OCI-LY3 (cell line): ENCODE measurements at regions not wholly inside any gene's neighbourhood (a gene's known extent, or its start where the extent isn't known, plus 50 kb on each side); places are given as distances from the start of the nearest gene placed in this dataset.

ENCODE experiments used
- H2AFZ ChIP-seq: fragments of 200-600, 300-600 bp; shearing (Covaris generic); 2 replicates; pipeline ENCODE4 v1.6.0; 2014; ENCODE audit warnings: antibody characterized with exemption, low read depth, low read length
- H3K27ac ChIP-seq: fragments of 200-600, 300-600 bp; sonication (generic); 2 replicates; pipeline ENCODE4 v1.5.1; 2014; ENCODE audit warnings: mild to moderate bottlenecking, low read length, moderate library complexity, mixed read lengths
- H3K27me3 ChIP-seq: fragments of 200-600, 300-600 bp; sonication (generic); 2 replicates; pipeline ENCODE4 v1.6.1; 2014; ENCODE audit warnings: low read depth, low read length, mixed read lengths
- H3K36me3 ChIP-seq: fragments of 200-600, 300-600 bp; sonication (generic); replicated peaks from 2 replicates; pipeline ENCODE3; 2014; ENCODE audit warnings: low read depth, low read length, mixed read lengths
- H3K4me1 ChIP-seq: fragments of 300-600, 200-600 bp; sonication (generic); 2 replicates; pipeline ENCODE4 v1.6.1; 2014; ENCODE audit warnings: low read length, mixed read lengths
- H3K4me2 ChIP-seq: fragments of 200-600, 300-600 bp; sonication (generic); 2 replicates; pipeline ENCODE4 v1.6.1; 2014; ENCODE audit warnings: low read length, mixed read lengths
- H3K4me3 ChIP-seq: fragments of 300-600, 200-600 bp; sonication (generic); 2 replicates; pipeline ENCODE4 v1.5.1; 2014; ENCODE audit warnings: antibody characterized with exemption, mild to moderate bottlenecking, low read length, moderate library complexity
- H3K79me2 ChIP-seq: fragments of 300-600, 200-600 bp; shearing (Covaris generic); 2 replicates; pipeline ENCODE4 v1.6.1; 2014; ENCODE audit warnings: mild to moderate bottlenecking, low read length, mixed read lengths
- H3K9ac ChIP-seq: fragments of 300-600, 200-600 bp; shearing (Covaris generic); 2 replicates; pipeline ENCODE4 v1.6.0; 2014; ENCODE audit warnings: mild to moderate bottlenecking, low read length, moderate library complexity
- H3K9me3 ChIP-seq: fragments of 200-600, 300-600 bp; shearing (Covaris generic); 2 replicates; pipeline ENCODE4 v1.6.1; 2014; ENCODE audit warnings: low read length, mixed read lengths; ENCODE audit not compliant: insufficient read depth
- H4K20me1 ChIP-seq: fragments of 200-600, 300-600 bp; sonication (generic); 2 replicates; pipeline ENCODE4 v1.6.1; 2016; ENCODE audit warnings: low read length, mixed read lengths; ENCODE audit not compliant: insufficient read depth
- EZH2phosphoT487 ChIP-seq: fragments of 200-600 bp; shearing (Covaris generic); IDR thresholded peaks from 2 replicates; pipeline ENCODE4 v1.6.1; 2018; ENCODE audit warnings: antibody characterized with exemption, mixed run types, low read depth
- TF ChIP-seq, protein P1 (sequence below): fragments of 200-600, 300-600 bp; sonication (generic); IDR thresholded peaks from 2 replicates; pipeline ENCODE4 v1.5.1; 2014; ENCODE audit warnings: antibody characterized with exemption, low read length, low read depth

DNA sequence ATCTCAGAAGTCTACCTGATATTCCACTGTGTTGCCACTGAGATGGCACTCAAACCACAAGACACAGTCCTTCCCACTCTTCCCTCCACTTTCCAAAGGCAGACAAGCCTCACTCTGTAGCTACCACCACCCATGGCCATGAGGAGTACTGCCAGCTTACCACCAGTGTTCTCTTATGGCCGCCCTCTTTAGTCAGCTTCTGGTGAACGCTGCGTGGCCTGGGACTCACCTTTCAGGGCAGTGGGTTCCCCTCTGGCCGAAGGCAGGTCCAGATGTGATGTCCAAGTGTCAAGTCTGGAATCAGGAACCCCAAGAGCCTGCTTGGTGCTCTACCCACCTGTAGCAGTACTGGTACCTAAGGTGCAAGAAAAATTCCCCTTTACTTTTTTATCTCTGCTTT lies 580.8 kb downstream of the LRRIQ3 start:
- Histone ChIP-seq H3K4me2 (no peak overlapping the region), H4K20me1 (no peaks in the 10 kb centered on the region), H3K27ac (no peak overlapping the region), H3K27me3 (no peaks in the 10 kb centered on the region), H3K4me1 (no peaks in the 10 kb centered on the region), H3K36me3 (no peaks in the 10 kb centered on the region), H2AFZ (no peak overlapping the region), H3K79me2 (no peaks in the 10 kb centered on the region), H3K9me3 (no peaks in the 10 kb centered on the region), H3K4me3 (no peak overlapping the region), H3K9ac (no peak overlapping the region)
- no peak for TF ChIP-seq EZH2phosphoT487
- TF ChIP-seq, protein P1, sequence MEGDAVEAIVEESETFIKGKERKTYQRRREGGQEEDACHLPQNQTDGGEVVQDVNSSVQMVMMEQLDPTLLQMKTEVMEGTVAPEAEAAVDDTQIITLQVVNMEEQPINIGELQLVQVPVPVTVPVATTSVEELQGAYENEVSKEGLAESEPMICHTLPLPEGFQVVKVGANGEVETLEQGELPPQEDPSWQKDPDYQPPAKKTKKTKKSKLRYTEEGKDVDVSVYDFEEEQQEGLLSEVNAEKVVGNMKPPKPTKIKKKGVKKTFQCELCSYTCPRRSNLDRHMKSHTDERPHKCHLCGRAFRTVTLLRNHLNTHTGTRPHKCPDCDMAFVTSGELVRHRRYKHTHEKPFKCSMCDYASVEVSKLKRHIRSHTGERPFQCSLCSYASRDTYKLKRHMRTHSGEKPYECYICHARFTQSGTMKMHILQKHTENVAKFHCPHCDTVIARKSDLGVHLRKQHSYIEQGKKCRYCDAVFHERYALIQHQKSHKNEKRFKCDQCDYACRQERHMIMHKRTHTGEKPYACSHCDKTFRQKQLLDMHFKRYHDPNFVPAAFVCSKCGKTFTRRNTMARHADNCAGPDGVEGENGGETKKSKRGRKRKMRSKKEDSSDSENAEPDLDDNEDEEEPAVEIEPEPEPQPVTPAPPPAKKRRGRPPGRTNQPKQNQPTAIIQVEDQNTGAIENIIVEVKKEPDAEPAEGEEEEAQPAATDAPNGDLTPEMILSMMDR = no peak

DNA sequence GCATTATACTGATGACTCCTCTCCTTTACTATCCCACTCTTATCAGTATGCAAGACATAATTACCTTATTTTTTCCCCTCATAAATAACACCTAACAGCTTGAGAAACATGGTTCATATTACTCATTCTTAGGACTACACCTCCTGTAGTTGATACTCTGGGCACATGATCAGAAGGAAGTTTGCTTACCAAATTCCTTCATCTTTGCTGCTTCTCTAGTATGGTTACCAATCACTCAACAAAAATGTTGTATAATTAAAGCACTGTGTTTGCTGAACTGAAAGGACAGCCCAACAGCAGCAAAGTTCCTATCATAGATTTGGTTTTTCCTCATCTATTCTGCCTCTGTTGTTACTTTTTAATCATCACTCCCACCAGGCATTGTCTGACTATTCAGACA lies 586.3 kb downstream of the LRRIQ3 start:
- no peak overlapping the region for H3K9ac ChIP-seq
- H4K20me1 ChIP-seq = no peaks in the 10 kb centered on the region
- no peaks in the 10 kb centered on the region for H3K4me1 ChIP-seq
- H3K9me3 ChIP-seq = no peaks in the 10 kb centered on the region
- H2AFZ ChIP-seq = no peak overlapping the region
- no peaks in the 10 kb centered on the region for H3K36me3 ChIP-seq
- TF ChIP-seq EZH2phosphoT487 = no peak
- TF ChIP-seq, protein P1 = no peak
- no peaks in the 10 kb centered on the region for H3K27me3 ChIP-seq
- no peak overlapping the region for H3K4me3 ChIP-seq
- H3K79me2 ChIP-seq = no peaks in the 10 kb centered on the region
- H3K4me2 ChIP-seq = no peak overlapping the region
- H3K27ac ChIP-seq = no peak overlapping the region

DNA sequence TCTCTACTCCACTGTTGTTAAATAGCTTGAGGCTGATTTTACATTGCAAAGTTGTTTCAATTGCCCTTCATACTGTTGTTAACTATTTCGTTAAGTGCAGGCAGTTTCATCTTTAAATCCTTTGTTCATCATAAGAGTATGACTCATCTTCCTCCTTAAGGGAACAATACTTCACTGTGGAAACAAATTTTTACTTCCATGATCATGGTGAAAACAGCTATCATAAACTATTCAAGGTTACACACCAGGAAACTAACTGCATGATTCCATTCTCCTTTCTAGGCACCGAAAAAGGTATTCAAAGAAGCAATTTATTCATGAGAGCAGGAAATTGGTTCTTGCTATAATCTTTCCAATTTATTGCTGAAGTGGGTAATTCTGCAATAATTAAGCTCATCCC lies 593.2 kb downstream of the LRRIQ3 start:
- Histone ChIP-seq H3K4me2 (no peak overlapping the region), H3K4me3 (no peak overlapping the region), H3K9me3 (no peaks in the 10 kb centered on the region), H2AFZ (no peak overlapping the region), H3K27ac (no peak overlapping the region), H3K9ac (no peak overlapping the region), H3K27me3 (no peaks in the 10 kb centered on the region), H3K79me2 (no peaks in the 10 kb centered on the region), H3K36me3 (no peaks in the 10 kb centered on the region), H4K20me1 (no peaks in the 10 kb centered on the region), H3K4me1 (no peaks in the 10 kb centered on the region)
- TF ChIP-seq, protein P1 = no peak
- no peak for TF ChIP-seq EZH2phosphoT487

DNA sequence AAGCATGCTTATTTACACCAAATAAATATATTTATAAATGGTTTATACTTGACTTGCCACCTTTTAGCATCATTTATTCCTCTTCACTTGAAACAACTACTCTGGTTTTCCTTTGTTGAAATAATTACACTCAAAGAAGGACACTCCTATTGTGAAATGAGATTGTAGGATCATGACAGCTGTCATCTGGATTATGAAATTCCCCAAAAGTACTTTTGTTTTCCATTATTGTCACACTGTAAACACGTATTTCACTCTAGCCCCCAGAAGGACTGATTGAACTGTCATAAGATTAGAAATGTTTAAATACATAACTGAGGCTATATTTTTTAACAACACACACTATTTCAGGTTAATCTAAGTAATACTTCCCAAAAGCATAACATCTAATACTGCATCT lies 593.8 kb downstream of the LRRIQ3 start:
- Histone ChIP-seq H3K27ac (no peak overlapping the region), H3K27me3 (no peaks in the 10 kb centered on the region), H3K4me2 (no peak overlapping the region), H3K36me3 (no peaks in the 10 kb centered on the region), H3K9ac (no peak overlapping the region), H3K4me1 (no peaks in the 10 kb centered on the region), H3K9me3 (no peaks in the 10 kb centered on the region), H4K20me1 (no peaks in the 10 kb centered on the region), H3K79me2 (no peaks in the 10 kb centered on the region), H3K4me3 (no peak overlapping the region), H2AFZ (no peak overlapping the region)
- TF ChIP-seq, protein P1 = no peak
